LNCaP clone FGC (cell line): ENCODE measurements at regions not wholly inside any gene's neighbourhood (a gene's known extent, or its start where the extent isn't known, plus 50 kb on each side); places are given as distances from the start of the nearest gene placed in this dataset.

Experiments used
- DNase-seq: peaks from one replicate; pipeline ENCODE4 v3.0.0-alpha.2; 2011; ENCODE audit warnings: low read depth
- H3K4me3 ChIP-seq: 2 replicates; pipeline ENCODE4 v1.5.1; 2011; ENCODE audit warnings: mild to moderate bottlenecking, low read depth, low read length, control low read depth
- CTCF ChIP-seq: IDR thresholded peaks from 2 replicates; pipeline ENCODE4 v1.5.1; 2012; ENCODE audit warnings: mild to moderate bottlenecking; ENCODE audit not compliant: control insufficient read depth, insufficient read depth; ENCODE audit errors: extremely low read depth

- DNase-seq, result no peak
- H3K4me3 ChIP-seq, result no peak overlapping the region
Observed at GRCh38 chrX:45363596-45363995, 162.9 kb upstream of the DIPK2B start.

GRCh38 chrX:45360571-45360970 lies 159.9 kb upstream of the DIPK2B start:
- DNase-seq, result no peak
- no peak for TF ChIP-seq CTCF

More at GRCh38 chrX:45363596-45363995, 162.9 kb upstream of the DIPK2B start:
- no peak for TF ChIP-seq CTCF

DNA sequence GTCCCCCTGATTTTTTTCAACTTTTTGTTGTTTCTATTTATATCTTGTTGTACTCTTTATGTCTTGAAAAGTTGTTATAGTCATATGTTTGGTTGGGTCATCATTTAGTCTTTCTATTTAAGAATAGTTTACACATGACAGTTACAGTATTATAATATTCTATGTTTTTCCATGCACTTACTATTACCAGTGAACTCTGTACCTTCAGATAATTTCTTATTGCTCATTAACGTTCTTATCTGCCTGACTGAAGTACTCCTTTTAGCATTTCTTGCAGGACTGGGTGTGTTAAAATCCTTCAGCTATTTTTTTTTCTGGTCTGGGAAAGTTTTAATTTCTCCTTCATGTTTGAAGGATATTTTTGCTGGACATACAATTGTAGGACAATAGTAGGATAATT lies 157.7 kb upstream of the DIPK2B start:
- no peak for TF ChIP-seq CTCF
- DNase-seq, result no peak
- H3K4me3 ChIP-seq, result no peak overlapping the region

More at GRCh38 chrX:45360571-45360970, 159.9 kb upstream of the DIPK2B start:
- no peak overlapping the region for H3K4me3 ChIP-seq

- H3K4me3 ChIP-seq, result no peak overlapping the region
- no peak for DNase-seq
- no peak for TF ChIP-seq CTCF
Observed at GRCh38 chrX:45353456-45353855, 152.8 kb upstream of the DIPK2B start.

DNA sequence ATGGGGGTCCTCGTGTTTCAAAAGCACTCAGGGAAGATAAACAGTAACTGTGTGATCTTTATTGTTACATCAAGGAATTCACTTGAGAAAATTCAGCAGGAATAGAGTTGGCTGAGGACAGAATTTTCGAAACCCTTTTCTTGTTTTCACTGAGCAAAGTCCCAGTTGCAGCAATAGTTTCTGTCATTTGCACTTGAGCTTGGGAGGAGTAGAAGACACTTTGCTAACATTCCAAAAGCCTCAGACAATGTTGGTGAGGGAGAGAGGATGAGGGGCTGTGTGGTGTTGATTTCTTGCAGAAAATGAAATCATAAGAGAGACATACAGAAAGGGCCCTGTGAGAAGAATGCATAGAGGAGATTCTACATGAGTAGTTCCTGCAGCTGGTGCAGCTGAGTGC lies 151.9 kb upstream of the DIPK2B start:
- H3K4me3 ChIP-seq, result no peak overlapping the region
- DNase-seq, result no peak
- no peak for TF ChIP-seq CTCF

DNA sequence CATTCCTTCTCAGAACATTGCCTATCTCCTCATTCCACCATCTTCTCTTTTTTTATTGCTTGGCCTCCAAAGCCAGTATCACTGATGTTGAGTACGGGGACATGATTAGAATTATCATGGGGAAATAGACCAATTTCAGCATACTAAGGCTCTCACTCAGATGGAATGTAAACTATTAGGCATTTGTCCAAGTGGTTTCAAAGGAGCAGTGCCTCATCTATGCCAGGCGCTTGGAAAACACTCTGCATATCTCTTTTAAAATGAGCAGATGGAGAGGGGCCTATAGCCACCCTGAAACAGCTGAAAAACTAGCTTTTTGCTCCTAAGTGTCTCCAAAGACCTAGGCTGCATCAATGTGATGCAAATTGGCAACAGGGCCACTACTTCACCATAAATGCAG lies 150.8 kb upstream of the DIPK2B start:
- DNase-seq, result no peak
- no peak for TF ChIP-seq CTCF
- no peak overlapping the region for H3K4me3 ChIP-seq

- H3K4me3 ChIP-seq, result no peak overlapping the region
- no peak for TF ChIP-seq CTCF
- DNase-seq, result no peak
Observed at GRCh38 chrX:45348296-45348695, 147.6 kb upstream of the DIPK2B start.
